ENCODE measurements at regions not wholly inside any gene's neighbourhood (a gene's known extent, or its start where the extent isn't known, plus 50 kb on each side); places are given as distances from the start of the nearest gene placed in this dataset.

DNA sequence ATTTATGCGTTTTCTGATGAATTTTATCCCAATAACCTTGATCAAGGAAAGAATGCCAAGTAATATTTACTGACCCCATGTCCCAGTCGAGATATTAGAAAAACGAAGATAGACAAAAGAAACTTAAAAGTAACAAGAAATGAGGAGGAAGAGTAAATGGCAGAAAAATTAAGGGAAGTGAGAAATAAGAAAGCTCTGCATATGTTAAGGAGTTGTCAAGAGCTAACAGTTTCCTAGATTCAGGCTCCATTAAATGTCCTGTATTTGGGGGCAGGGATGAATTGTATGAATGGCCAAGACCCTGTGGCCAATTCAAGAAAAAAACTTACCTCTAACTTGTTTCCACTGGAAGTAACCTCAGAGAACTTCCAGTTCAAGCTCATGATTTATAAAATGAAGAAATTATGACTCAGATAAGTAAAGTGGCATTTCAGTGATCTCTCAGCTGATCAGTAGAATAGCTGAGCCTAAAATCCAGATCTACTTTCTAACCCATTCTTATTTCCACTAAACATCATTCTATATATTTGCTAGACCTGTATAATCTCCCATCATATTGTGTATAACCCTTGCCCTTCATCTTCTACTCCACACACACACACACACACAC is 73.2 kb downstream of the ZC3H11B start:
- in situ Hi-C loops (cut with MboI; ENCODE audit: low sequenced_read_pairs, unreplicated experiment) = no loop called here
- DNase-seq (ENCODE audit: low spot score) = no peak

DNA sequence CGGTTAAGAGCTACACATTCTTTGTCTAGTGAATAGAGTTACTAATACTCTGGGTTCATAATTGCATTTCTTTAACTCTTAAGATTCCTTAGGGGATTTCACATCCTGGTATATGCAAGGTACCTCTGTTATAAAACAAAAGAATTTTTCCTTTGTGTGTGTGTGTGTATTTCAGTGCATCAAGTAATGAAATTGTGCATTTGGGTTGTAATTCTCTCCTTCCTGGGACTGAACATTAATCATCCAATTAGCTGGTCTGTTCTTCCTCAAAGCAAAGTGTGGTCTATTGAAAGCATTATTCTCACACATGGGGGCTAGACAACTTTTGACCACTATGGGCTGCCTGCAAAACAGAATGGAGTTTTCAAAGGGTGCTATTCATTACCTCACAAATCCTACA is 74.0 kb downstream of the ZC3H11B start:
- in situ Hi-C loops (cut with MboI; ENCODE audit: low sequenced_read_pairs, unreplicated experiment) = no loop called here
- TF ChIP-seq, protein P1, sequence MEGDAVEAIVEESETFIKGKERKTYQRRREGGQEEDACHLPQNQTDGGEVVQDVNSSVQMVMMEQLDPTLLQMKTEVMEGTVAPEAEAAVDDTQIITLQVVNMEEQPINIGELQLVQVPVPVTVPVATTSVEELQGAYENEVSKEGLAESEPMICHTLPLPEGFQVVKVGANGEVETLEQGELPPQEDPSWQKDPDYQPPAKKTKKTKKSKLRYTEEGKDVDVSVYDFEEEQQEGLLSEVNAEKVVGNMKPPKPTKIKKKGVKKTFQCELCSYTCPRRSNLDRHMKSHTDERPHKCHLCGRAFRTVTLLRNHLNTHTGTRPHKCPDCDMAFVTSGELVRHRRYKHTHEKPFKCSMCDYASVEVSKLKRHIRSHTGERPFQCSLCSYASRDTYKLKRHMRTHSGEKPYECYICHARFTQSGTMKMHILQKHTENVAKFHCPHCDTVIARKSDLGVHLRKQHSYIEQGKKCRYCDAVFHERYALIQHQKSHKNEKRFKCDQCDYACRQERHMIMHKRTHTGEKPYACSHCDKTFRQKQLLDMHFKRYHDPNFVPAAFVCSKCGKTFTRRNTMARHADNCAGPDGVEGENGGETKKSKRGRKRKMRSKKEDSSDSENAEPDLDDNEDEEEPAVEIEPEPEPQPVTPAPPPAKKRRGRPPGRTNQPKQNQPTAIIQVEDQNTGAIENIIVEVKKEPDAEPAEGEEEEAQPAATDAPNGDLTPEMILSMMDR (IDR thresholded peaks at IDR 0.05; ENCODE audit: borderline replicate concordance, control extremely low read depth, extremely low read depth, insufficient read depth, missing control alignments) = no peak
- DNase-seq (ENCODE audit: low spot score) = no peak

More for the DNA sequence above, 73.2 kb downstream of the ZC3H11B start:
- TF ChIP-seq, protein P1 (IDR thresholded peaks at IDR 0.05; ENCODE audit: borderline replicate concordance, control extremely low read depth, extremely low read depth, insufficient read depth, missing control alignments) = no peak

DNA sequence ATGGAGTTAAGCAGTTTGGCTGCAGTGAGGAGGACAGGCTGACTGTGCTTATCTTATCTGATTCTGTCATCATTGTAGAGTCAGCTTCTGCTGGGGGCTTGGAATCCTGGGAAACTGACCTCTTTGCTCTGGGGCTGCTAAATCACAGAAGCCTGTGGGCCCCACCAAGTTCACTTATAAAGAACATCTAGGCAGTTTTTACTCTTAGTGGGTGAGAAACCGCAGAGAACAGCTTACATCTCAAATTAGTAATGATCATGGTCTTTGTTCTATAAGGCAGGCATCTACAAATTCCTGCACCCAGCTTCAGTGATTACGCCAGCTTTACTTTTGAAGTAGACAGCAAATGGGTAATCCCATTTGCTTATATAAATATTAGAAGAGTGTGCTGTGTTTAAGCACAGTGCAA is 75.7 kb downstream of the ZC3H11B start:
- TF ChIP-seq, protein P1 (IDR thresholded peaks at IDR 0.05; ENCODE audit: borderline replicate concordance, control extremely low read depth, extremely low read depth, insufficient read depth, missing control alignments) = no peak
- DNase-seq (ENCODE audit: low spot score) = no peak
- in situ Hi-C loops (cut with MboI; ENCODE audit: low sequenced_read_pairs, unreplicated experiment) = no loop called here

DNA sequence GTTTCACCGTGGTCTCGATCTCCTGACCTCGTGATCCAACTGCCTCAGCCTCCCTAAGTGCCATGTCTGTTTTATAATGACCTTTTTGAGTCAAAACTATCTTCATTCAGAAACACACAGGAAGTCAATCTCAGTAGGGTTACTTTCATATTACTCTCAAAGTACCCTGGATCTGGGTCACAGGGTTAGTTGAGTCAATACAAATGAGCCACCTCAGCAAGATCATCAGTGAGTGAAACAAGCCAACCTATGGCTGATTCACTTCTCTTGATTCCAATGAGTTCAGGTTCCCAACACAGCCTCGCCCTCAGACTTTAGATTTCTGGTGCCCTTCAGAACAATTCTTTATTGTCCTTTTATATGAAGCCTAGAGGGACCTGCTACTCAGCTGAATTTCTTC is 76.9 kb downstream of the ZC3H11B start:
- TF ChIP-seq, protein P1 (IDR thresholded peaks at IDR 0.05; ENCODE audit: borderline replicate concordance, control extremely low read depth, extremely low read depth, insufficient read depth, missing control alignments) = no peak
- in situ Hi-C loops (cut with MboI; ENCODE audit: low sequenced_read_pairs, unreplicated experiment) = no loop called here
- DNase-seq (ENCODE audit: low spot score) = no peak

DNA sequence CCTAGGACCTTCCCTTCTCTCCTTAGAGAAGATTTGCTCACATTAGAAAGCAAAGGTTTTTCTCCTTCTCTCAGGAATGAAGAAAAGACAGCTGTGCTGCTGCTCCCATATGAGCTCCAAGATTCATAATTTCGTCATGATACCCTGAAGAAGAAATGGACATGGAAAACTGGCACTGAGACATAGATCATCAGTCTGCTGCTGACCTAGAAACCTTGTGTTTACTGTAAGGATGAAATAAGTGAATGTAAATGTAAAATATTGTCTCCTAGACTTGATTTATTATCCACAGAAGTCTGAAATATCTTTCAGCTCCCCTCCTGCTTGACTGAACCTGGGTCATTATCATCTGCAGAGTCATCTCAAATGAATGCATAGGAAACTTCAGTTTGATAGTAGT is 77.9 kb downstream of the ZC3H11B start:
- DNase-seq (ENCODE audit: low spot score) = no peak
- TF ChIP-seq, protein P1 (IDR thresholded peaks at IDR 0.05; ENCODE audit: borderline replicate concordance, control extremely low read depth, extremely low read depth, insufficient read depth, missing control alignments) = no peak
- in situ Hi-C loops (cut with MboI; ENCODE audit: low sequenced_read_pairs, unreplicated experiment) = no loop called here

DNA sequence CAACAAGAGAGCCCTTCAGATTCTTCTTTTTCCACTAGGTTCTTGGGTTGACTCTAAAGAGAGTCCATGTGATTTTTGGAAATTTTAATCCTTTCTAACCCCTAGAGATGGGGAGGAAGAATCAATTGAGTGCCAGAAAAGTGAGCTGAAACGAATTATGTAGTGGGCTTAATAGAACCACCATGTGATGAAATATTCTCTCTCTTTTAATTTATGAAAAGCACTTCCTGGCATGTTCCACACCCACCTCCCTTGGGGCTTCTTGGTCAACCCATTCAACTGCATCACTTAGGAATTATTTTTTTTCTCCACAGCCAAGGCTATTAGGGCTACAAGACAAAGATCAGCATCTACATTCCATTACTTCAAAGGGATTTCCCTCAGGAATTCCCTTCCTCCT is 79.6 kb downstream of the ZC3H11B start:
- in situ Hi-C loops (cut with MboI; ENCODE audit: low sequenced_read_pairs, unreplicated experiment) = no loop called here
- TF ChIP-seq, protein P1 (IDR thresholded peaks at IDR 0.05; ENCODE audit: borderline replicate concordance, control extremely low read depth, extremely low read depth, insufficient read depth, missing control alignments) = no peak
- DNase-seq (ENCODE audit: low spot score) = no peak
